GM21390 (cell line): ENCODE measurements at regions not wholly inside any gene's neighbourhood (a gene's known extent, or its start where the extent isn't known, plus 50 kb on each side); places are given as distances from the start of the nearest gene placed in this dataset.

ENCODE experiments used
- ATAC-seq: cut with Tn5 transposase; IDR thresholded peaks from one replicate; pipeline ENCODE4 v1.9.1; 2021; ENCODE audit not compliant: unreplicated experiment

DNA sequence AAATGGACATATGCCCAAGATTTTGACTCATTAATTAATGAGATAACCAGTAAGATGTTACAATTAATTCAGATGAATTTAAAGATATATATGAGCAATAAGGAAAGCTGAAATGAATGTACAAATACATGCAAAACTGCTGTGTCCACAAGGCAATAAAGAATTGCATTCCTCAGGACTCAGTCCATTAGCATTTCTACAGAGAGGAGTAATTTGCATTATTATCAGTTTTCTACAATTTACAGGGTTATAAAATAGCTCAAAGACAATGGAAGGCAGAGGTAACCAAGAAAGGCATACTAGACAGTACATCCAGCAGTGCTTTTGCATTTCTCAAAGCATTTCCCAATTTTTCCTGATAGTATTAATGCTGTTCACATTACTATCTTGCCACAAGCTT lies 377.1 kb upstream of the GOLIM4 start:
- no peak for ATAC-seq

DNA sequence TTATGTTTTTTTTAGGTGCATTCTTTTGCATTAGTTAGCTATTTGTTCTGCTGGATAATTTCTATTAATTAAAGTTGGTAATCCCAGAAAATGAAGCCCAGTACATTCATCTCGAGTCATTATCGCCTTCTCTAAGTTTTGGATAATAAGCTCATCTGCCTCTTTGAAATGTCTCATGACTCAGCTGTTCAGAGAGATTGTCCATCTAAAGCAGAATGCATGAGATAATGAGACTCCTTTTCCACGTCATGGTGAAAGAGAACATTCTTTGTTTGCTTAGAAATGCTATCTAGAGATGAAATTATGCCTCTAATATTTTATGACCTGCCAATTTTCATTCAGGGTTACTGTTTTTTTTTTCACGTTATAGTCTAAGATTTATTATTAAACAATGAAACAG lies 374.7 kb upstream of the GOLIM4 start:
- no peak for ATAC-seq

DNA sequence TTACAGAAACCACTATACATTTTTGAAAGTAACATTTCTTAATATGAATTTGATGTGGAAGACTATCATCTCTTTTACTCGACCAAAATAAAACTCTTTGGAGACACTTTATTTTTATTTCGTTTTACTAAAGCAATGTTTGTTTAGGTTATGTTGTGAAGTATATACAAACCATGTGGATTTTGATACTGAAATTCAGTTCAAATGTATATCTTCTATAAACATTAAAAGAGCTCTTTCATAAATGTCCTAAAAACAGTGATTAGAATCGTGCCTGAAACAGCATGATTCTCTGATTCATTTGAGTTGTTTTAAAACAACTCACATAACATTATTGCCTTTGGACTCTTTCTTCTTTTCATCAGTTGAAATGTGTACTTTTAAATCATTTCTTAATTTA lies 373.7 kb upstream of the GOLIM4 start:
- no peak for ATAC-seq

DNA sequence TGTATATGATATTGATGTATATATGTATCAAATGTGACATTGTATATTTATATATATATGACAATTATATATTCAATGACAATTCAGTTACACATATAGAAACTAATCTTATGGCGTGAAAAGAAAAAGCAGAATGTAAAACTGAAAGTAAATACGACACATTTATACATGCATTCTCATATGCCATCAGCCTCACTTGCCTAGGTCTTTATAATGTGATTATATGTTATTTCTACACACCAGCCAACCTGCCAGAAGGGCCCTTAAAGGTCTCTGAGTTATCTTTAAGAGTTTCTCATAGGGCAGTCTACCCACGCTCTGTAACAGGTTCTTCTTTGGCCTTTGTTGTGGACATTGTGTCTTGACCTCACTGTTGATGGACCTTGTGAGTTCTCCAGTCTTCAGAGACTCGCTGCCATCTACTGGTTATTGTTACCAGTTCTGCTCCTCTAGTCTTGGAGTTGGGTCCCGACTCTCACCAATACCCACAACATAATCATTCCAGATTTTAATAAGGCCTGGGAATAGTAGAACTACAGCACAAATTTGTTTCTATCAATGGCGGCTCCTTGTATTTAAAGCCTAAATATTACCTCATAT lies 371.5 kb upstream of the GOLIM4 start:
- ATAC-seq, result peak; percentile 86

DNA sequence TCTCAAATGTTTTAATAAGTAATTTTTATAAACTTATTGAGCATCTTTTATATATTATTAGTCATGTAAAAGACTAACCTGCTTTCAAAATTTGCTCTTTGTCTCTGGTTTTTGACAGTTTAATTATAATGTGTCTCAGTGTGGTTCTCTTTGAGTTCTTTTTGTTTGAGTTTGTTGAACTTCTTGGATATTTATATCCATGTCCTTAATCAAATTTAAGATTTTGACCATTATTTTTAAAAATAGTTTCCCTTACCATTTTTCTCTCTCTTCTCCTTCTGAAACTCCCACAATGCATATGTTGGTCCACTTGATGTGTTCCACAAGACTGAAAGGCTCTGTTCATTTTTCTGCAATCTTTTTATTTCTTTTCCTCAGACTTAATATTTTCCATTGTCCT lies 366.1 kb upstream of the GOLIM4 start:
- no peak for ATAC-seq

DNA sequence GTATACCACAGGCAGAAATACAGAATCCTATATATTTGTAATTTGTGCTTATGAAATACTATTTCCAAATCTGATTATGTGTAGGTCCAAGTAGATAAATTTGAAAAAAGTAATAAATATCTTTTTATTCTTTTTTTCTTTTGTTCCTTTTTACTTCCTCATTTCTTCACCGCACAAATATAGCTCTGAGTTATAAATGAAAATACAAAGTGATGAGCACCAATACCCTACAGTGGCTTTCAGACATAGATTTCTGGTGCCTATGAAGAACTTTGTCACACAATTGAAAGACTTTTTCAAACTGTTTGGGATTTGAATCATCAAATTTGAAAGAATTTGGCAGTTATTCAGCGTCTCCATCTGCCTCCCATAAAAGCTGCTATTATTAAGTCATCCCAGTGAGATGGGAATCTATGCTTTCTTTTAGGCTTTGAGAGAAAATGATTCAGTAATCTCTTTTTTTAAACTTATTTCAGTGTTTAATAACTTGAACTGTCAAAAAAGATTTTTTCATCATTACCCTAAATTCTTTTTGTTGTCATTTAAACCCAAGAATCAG lies 363.6 kb upstream of the GOLIM4 start:
- ATAC-seq, result no peak

DNA sequence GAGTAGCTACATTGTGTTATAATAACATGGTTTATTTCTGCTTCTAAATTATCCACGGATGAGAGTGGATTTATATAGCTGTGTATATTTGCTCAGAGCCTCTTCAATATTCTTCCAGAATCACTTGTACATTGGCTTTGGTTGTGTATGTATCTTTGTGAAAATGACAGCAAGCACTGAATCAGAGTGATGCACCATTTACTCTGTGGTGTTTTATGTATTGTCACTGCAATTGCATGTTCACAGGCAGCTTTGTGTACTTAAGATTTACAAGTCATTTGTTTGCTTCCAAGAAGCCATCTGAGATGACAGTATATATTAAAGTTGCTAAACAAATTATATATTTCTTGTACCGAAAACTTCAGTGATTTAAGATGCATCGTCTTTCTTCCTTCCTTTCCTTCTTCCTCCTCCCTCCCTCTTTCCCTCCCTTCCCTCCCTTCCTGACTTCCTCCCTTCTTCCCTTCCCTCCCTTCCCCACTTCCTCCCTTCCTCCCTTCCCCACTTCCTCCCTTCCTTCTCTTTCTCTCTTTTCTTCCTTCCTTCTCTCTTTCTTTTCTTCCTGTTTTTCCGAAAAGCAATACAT lies 362.3 kb upstream of the GOLIM4 start:
- no peak for ATAC-seq

DNA sequence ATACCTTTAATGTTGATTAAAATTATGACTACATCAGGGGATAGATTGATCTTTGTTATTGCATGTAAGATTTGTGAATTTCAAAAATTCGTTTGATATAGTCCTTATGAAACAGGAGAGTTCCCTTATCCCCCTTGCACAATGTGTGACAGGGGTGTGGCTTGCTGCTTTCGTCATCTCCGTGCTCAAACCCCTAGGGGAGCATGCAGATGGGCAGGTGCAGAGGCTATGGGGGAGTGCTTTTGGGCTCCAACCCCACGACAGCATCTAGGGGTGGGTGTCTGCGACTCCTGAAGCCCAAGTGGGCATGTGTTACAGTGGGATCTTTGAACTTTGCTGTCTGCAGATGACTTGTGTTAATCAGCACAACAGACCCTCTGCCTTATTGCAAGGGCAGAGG lies 360.1 kb upstream of the GOLIM4 start:
- no peak for ATAC-seq

DNA sequence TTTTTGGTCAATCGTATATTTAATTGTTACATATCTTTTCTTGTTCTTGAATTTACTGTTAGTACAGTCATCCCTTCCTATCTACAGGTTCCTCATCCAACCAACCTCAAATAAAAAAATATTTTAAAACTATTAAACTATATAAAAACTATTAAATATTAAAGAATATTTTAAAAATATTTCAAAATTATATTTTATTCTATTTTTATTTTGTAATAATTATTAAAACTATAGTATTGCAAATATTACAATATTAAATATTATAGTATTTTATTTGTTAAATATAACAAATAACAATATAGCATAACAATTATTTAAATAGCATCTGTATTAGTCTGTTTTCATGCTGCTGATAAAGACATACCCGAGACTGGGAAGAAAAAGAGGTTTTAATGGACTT lies 357.9 kb upstream of the GOLIM4 start:
- ATAC-seq, result no peak

DNA sequence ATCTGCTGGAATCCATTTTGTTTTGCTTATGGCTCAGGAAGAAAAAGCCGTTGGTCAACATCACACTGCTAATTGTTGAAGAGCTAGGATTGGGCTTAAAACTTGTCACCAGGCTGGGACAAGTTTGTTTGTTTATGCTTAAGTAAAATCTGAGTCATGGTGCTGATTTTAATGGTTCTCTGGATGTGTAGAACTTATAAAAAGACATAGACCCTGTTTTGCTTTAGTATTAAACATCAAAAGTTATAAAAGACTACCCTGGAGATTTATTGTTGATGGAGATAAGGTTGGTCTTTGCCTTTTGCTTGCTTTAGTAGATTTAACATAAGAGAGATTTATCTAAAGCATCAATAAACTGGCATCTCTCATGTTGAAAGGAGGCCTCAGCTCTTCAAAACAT lies 348.2 kb upstream of the GOLIM4 start:
- no peak for ATAC-seq

DNA sequence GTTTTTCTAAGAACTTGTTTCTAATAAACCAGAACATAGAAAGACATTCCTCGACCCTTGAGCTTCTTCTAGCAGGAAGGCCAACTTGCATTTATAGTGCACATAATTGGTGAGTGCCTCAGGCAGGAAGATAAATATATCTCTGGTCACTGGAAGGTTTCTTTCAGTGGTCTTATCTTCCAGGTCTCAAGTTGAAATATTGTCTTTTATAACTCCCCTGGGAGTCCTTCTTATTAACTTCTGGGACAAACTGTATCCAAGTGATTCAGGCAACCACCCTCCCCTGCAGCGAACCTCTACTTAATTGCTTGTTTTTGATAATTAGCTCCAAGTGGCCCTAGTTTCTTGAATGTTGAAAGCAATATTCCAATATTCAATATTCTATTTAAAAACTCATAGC lies 346.8 kb upstream of the GOLIM4 start:
- no peak for ATAC-seq

DNA sequence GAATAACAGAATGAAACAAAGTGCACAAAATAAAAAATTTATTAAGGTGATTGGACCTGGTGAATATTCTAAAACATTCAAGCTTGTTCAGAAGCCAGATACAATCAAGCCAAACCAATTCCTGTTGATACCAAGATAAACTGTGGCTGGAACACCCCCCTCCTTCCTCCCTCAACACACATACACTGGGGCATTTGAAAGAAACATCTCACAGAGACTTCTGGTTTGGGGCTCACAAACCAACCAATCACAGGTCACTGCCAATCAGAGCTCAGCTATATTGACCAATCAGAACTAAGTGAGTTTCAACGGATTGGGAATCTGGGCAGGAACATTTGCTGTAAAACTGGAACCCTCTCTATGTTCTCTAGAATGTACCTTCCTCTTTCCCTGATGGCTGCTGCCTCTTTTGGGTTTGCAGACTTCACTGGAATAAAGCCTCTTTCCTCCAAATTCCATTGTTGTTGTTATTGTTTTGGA lies 340.6 kb upstream of the GOLIM4 start:
- ATAC-seq, result no peak

DNA sequence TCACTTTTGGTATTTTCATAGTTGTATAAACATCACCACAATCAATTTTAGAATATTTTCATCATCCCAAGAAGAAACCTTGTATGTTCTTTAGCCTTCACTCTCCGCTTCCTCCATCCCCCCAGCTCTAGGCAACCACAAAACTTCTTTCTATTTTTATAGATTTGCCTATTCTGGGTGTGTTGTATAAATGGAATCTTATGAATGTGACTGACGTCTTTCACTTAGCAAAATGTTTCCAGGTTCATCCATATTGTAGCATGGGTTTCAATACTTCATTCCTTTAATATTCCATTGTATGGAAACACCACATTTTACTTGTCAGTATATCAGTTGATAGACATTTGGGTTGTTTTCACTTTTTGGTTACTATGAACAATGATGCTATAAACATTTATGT lies 335.8 kb upstream of the GOLIM4 start:
- ATAC-seq, result no peak

DNA sequence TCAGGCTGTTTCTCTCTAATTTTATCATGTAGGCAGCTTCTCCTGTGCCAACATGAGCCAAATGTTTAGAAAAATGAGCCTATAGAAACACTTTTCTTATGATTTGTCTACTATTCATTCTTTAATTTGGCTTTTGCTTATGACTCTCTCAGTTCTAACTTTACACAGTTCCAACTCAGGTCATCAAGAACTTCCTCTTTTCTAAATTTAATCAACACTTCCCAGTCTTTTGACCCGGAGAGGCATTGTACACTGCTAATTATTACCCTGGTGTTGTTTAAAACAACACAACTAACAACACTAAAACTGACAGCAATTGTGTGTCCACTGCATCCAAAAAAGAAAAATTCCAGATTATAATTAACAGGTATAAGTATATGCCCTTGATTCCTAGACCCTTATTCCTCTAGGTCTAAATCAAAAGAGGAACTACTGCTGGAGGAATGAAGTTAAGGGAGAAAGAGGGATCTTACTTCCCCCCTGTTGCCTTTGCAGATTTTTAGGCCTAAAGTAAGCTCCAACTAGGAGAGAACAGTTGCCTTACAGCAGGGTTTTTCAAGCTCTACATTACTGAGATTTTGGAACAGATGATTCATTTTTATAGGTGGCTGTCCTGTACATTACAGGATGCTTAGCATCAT lies 332.2 kb upstream of the GOLIM4 start:
- ATAC-seq, result no peak

DNA sequence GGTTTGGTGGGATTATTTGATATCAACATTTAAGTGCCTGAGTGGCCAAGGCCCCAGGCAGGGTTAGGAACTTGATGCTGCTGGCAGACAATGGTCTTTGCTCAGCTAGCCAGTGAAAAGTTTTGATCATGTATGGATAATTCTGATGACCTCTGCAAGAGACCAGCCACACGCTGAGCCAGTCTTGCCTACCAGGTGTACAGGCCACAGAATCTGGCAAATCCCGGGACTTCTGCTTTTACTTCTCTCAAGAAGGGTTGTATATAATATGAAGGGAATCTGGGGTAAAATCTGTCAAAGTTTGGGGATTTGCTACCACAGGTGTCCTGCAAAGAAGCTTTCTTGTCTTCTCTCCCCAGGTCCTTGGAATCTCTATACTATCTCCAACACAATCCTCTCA lies 331.4 kb upstream of the GOLIM4 start:
- no peak for ATAC-seq

DNA sequence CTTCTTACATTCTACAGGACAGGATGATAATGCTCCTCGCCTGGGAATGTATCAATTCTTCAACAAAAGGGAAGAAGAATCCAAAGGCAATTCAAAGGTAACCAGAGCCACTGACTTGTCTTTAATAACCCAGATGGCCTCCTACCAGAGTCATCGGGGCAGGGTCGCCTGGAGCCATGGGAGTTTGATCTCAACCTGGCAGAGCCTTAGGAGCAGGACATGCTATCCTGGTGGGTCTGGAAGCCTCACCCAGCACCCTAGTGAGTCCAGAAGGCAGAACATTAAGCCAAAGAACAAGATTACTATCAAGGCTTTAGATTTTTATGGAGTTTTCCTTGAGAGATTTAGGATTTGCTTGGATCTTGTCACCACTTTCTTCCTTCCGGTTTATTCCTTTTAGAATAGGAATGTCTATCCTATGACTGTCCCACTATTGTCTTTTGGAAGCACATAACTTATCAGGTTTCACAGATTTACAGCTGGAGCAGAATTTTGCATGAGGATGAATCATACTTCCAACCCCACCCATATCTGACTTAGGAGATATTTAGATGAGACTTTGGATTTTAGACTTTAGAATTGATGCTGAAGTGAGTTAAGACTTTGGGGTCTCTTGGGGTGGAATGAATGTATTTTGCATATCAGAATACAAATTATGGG lies 330.3 kb upstream of the GOLIM4 start:
- no peak for ATAC-seq

DNA sequence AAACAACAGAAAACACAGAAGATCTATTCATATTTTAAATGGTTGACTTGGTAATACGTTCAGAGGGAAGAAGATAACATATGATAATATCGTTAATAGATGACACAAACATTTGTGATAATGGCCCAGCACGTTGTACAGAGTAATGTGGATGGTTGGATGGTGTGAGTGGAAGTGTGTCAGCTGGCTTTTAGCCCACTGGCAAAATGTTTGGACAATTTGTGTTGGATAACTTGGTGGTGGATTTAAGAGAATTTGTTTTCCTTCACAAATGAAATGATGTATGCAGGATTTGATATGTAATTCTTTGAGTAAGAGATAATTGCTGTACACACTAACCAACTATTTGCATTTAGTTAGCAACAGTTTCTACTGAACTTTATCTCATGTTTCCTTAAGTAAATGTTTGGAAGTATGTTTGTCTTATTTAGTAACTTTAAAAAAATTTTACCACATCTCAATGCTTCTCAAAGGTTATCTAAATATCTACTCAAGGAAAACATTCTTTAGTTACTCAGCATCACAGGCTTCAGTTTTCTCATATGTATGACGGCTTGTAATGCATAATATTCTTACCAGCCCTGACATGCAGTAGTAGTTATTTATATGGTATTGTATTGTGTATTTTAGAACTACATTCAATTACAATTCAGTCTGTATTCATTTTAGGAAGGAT lies 328.5 kb upstream of the GOLIM4 start:
- ATAC-seq, result no peak

DNA sequence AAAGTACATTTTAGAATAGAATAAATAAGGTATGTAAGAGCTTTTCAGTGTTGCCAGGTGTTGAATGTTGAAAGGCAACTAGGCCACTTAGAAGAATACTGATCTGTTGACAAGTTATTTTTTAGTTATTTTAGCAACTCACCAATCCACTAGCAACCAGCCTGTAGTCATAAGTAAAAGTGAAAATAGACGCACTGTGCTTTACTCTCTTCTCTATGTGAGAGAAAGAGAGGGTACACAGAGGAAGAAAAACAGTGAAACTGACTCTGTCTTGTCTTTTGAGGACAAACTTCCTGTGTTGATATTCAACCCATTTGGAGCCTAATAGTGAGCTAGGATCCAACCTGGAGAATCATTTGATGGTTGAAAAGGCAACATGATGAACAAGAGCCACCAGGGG lies 327.1 kb upstream of the GOLIM4 start:
- peak; percentile 65 for ATAC-seq

DNA sequence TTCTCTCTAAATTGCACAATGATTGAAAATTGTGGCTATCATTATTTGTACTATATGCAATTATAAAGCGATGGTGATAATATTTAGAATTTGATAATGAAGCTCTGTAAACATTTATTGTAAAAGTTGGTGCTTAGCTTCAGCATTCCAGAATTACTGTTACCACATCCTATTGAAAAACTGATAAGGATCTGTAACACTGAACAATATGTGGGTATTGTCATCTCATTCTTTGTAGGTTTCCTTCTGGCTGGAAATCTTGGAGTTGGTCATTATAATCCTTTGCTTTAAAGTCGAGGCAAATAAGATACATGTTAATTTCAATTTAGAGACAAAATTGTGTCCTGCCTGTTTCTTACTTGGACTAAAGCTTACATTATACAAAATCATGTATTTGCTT lies 323.4 kb upstream of the GOLIM4 start:
- no peak for ATAC-seq

DNA sequence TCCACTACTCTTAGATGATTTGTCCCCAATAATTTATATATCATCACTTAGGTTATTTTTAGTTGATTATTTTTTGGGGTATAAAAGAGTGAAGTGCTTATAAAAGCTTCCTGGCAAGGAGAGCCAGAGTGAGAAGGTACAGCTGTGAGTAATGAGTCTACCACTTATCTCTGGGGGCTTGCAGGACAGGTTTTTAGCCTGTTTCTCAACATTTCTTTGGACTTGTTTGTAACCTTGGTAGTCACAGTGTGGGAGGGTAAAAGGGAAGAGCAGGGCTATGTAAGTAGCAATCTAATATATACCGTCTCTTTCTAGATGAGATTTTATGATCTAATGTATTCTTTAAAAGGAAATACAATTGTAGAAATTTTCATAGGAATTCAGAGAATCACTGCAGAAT lies 321.3 kb upstream of the GOLIM4 start:
- ATAC-seq, result no peak

DNA sequence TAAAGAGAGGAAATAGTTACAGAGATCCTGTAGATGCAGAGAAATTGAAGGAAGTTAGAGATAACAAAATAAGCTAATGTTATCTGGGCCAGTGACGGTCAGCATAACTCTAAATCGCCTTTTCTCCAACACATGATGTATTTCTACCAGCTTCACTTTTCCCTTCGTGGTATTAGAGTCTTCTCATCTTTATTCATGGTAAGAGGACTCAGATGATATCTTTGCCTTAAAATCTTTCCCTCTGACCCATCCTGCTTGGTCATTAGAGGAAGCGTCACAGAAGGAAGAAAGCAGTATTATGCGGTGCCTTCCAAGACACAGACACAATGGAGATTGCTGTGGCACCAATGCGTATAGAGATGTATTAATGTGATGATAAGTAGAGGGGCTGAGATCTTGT lies 320.7 kb upstream of the GOLIM4 start:
- no peak for ATAC-seq
